Adrenal gland (tissue), 9 donors: ENCODE measurements at regions not wholly inside any gene's neighbourhood (a gene's known extent, or its start where the extent isn't known, plus 50 kb on each side); places are given as distances from the start of the nearest gene placed in this dataset.

Experiments
- DNase-seq, 7 donors: peaks; one replicate each; pipeline ENCODE4 v3.0.0-alpha.2; 2019 to 2020
- H3K27ac ChIP-seq, 5 donors: fragments of 200-600 bp; sonication (generic) in 4 of 5; 1 replicate in 3 of 5; 2 replicates in 2 of 5; pipeline versions ENCODE4 v1.5.1 to v1.8.0; 2016 to 2020; ENCODE audit warnings: mild to moderate bottlenecking in 1 of 5
- H3K27me3 ChIP-seq: fragments of 200-600 bp; 2 replicates; pipeline ENCODE4 v1.8.0; 2021
- H3K36me3 ChIP-seq, 2 donors: fragments of 200-600 bp; replicated peaks in 1 of 2; 1 replicate in 1 of 2; 2 replicates in 1 of 2; pipeline versions ENCODE4 v1.5.1 to v1.8.0; 2018 to 2022
- H3K4me1 ChIP-seq, 2 donors: fragments of 200-600 bp; replicated peaks in 1 of 2; 1 replicate in 1 of 2; 2 replicates in 1 of 2; pipeline versions ENCODE4 v1.5.1 to v1.8.0; 2018 to 2021
- H3K4me3 ChIP-seq, 4 donors: fragments of 200-600 bp; sonication (generic) in 3 of 4; one replicate each; pipeline ENCODE4 v1.5.1; 2016 to 2018
- H3K9me3 ChIP-seq, 3 donors: fragments of 200-600 bp; sonication (generic) in 1 of 3; replicated peaks in 1 of 3; 1 replicate in 2 of 3; 2 replicates in 1 of 3; pipeline versions ENCODE4 v1.5.1 to v1.8.0; 2016 to 2021
- CTCF ChIP-seq, 6 experiments: fragments of 450-650 bp in 4 of 6; fragments of 200-600 bp in 2 of 6; sonication (generic) in 1 of 6; IDR thresholded peaks; 1 replicate in 5 of 6; 2 replicates in 1 of 6; pipeline versions ENCODE4 v1.5.1 to v1.8.0; 2016 to 2021; ENCODE audit warnings: antibody characterized with exemption in 6 of 6, mild to moderate bottlenecking in 2 of 6, moderate library complexity in 1 of 6
- POLR2A ChIP-seq, 2 donors: fragments of 450-650 bp; IDR thresholded peaks; one replicate each; pipeline ENCODE4 v1.6.1; 2017; ENCODE audit warnings: antibody characterized with exemption in 2 of 2, mild to moderate bottlenecking in 2 of 2, moderate library complexity in 1 of 2
- WGBS, 4 donors: extraction: QIAGEN DNeasy Blood & Tissue Kit in 2 of 4; methylation state at CpG; one replicate each; pipeline versions ENCODE4 v1.1.5 to v1.1.7; 2013 to 2017; 5-methylcytosine and 5-hydroxymethylcytosine counted together
- intact Hi-C, 2 donors: fragments of 100-400 bp; cut with DNase I; formaldehyde crosslinking; loops; one replicate each; pipeline versions ENCODE4 v1.14.1 to v1.15.0; 2022 to 2023
- donor health status: healthy with polysubstance abuse.
- donor health status: Bipolar disorder and iron deficiency.
- donor health status: DM: yes; HTN: yes; CAD: no.
- donor health status: DM: no; HTN: no; CAD: no.
- donor health status: DM: no; HTN: no; CAD: no.

GRCh38 chr5:112576298-112576925 lies 157.3 kb upstream of the EPB41L4A start:
- WGBS, 4 donors, result 60 to 75% (median 64%) methylated on average over 2 to 3 of the region's 3 CpGs
- H3K36me3 ChIP-seq, result no peaks in the 10 kb centered on the region

GRCh38 chr5:112579599-112580170 lies 158.0 kb upstream of the APC start:
- WGBS, 4 donors, result 39 to 95% (median 90%) methylated on average over 1 of the region's 1 CpG
- H3K27ac ChIP-seq, result no peak overlapping the region

More at GRCh38 chr5:112576298-112576925, 157.3 kb upstream of the EPB41L4A start:
- H3K9me3 ChIP-seq, result no peaks in the 10 kb centered on the region
- DNase-seq, result no peak
- H3K4me3 ChIP-seq, result no peak overlapping the region
- intact Hi-C loops, result no loop called here
- H3K27ac ChIP-seq, result peak overlapping the region in 1 of 5 donors; percentile 1
- H3K4me1 ChIP-seq, result no peaks in the 10 kb centered on the region
- H3K27me3 ChIP-seq, result no peaks in the 10 kb centered on the region
- TF ChIP-seq POLR2A (IDR thresholded peaks at IDR 0.05), result no peak
- TF ChIP-seq CTCF (IDR thresholded peaks at IDR 0.05), result no peak

DNA sequence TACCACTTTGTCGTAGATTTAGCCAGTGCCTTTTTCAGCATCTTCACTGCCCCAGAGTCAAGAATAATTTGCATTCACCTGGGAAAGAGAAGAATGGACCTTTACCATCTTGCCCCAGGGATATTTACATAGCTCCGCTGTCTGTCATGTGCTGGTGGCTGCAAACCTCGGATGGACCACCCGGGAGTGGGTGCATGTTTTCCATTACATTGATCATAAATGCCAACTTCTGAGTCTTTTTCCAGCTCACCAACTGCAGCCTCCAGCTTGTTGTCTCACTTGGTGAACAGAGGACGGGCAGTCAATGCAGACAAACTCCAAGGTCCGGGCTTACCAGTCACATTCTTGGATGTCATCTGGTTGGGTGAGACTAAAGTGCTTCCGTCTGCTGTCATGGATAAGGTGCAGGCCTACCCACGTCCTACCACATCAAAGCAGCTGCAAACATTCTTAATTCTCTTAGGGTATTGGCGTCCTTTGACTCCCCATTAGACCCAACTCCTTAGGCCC lies 155.8 kb upstream of the APC start:
- Histone ChIP-seq H3K9me3 (no peaks in the 10 kb centered on the region), H3K27ac (no peak overlapping the region), H3K36me3 (no peaks in the 10 kb centered on the region), H3K4me1 (no peaks in the 10 kb centered on the region), H3K4me3 (no peak overlapping the region), H3K27me3 (no peaks in the 10 kb centered on the region)
- WGBS, 4 donors, result 84 to 93% (median 92%) methylated on average over 9 of the region's 9 CpGs
- TF ChIP-seq CTCF (IDR thresholded peaks at IDR 0.05), result no peak
- TF ChIP-seq POLR2A (IDR thresholded peaks at IDR 0.05), result no peak
- no peak for DNase-seq
- intact Hi-C loops, result no loop called here

More at GRCh38 chr5:112579599-112580170, 158.0 kb upstream of the APC start:
- H3K27me3 ChIP-seq, result no peaks in the 10 kb centered on the region
- H3K4me3 ChIP-seq, result no peak overlapping the region
- no peaks in the 10 kb centered on the region for H3K9me3 ChIP-seq
- H3K4me1 ChIP-seq, result no peaks in the 10 kb centered on the region
- TF ChIP-seq CTCF (IDR thresholded peaks at IDR 0.05) (no peak), POLR2A (IDR thresholded peaks at IDR 0.05) (no peak)
- no peaks in the 10 kb centered on the region for H3K36me3 ChIP-seq
- intact Hi-C loops, result no loop called here
- no peak for DNase-seq

- intact Hi-C loops, result no loop called here
- H3K4me1 ChIP-seq, result no peaks in the 10 kb centered on the region
- WGBS, 4 donors, result 82 to 91% (median 88%) methylated on average over 3 to 4 of the region's 4 CpGs
- no peak overlapping the region for H3K4me3 ChIP-seq
- H3K36me3 ChIP-seq, result no peaks in the 10 kb centered on the region
- no peaks in the 10 kb centered on the region for H3K9me3 ChIP-seq
- DNase-seq, result no peak
- H3K27ac ChIP-seq, result no peak overlapping the region
- TF ChIP-seq CTCF (IDR thresholded peaks at IDR 0.05) (no peak), POLR2A (IDR thresholded peaks at IDR 0.05) (no peak)
- no peaks in the 10 kb centered on the region for H3K27me3 ChIP-seq
Measured at GRCh38 chr5:112583166-112583565, 154.5 kb upstream of the APC start.
